H9 (cell line): ENCODE measurements at regions not wholly inside any gene's neighbourhood (a gene's known extent, or its start where the extent isn't known, plus 50 kb on each side); places are given as distances from the start of the nearest gene placed in this dataset.

Experiments used
- DNase-seq: peaks from one replicate; pipeline ENCODE4 v3.0.0-alpha.2; 2017
- H2AFZ ChIP-seq: one replicate; pipeline ENCODE4 v1.6.1; 2013; ENCODE audit warnings: mild to moderate bottlenecking, low read length, control low read depth, moderate library complexity
- H2AK5ac ChIP-seq: 2 replicates; pipeline ENCODE4 v1.6.1; 2013; ENCODE audit warnings: low read length, control low read depth, mixed read lengths; ENCODE audit not compliant: insufficient read length
- H2BK120ac ChIP-seq: one replicate; pipeline ENCODE4 v1.6.1; 2013; ENCODE audit warnings: low read depth, mild to moderate bottlenecking, low read length, control low read depth, inconsistent platforms; ENCODE audit not compliant: poor library complexity, severe bottlenecking
- H2BK12ac ChIP-seq: 2 replicates; pipeline ENCODE4 v1.6.1; 2013; ENCODE audit warnings: low read length, control low read depth, mixed read lengths, low read depth; ENCODE audit not compliant: insufficient read length
- H2BK15ac ChIP-seq: 2 replicates; pipeline ENCODE4 v1.6.1; 2013; ENCODE audit warnings: low read depth, low read length, control low read depth
- H2BK20ac ChIP-seq: one replicate; pipeline ENCODE4 v1.6.1; 2013; ENCODE audit warnings: low read depth, mild to moderate bottlenecking, low read length, control low read depth, inconsistent platforms; ENCODE audit not compliant: poor library complexity, severe bottlenecking
- H2BK5ac ChIP-seq: 2 replicates; pipeline ENCODE4 v1.6.1; 2013; ENCODE audit warnings: low read length, control low read depth, mixed read lengths; ENCODE audit not compliant: insufficient read length
- H3K14ac ChIP-seq: 2 replicates; pipeline ENCODE4 v1.6.1; 2013; ENCODE audit warnings: low read length, control low read depth; ENCODE audit not compliant: insufficient read depth
- H3K18ac ChIP-seq: 2 replicates; pipeline ENCODE4 v1.6.1; 2013; ENCODE audit warnings: low read depth, mild to moderate bottlenecking, mixed read lengths, low read length, control low read depth; ENCODE audit not compliant: insufficient read length
- H3K23ac ChIP-seq: 2 replicates; pipeline ENCODE4 v1.6.1; 2013; ENCODE audit warnings: low read length, control low read depth, mixed read lengths, low read depth; ENCODE audit not compliant: insufficient read length
- H3K23me2 ChIP-seq: 2 replicates; pipeline ENCODE4 v1.6.1; 2013; ENCODE audit warnings: low read depth, mild to moderate bottlenecking, mixed read lengths, low read length, control low read depth; ENCODE audit not compliant: insufficient read length, poor library complexity, severe bottlenecking
- H3K27ac ChIP-seq: 2 replicates; pipeline ENCODE4 v1.5.1; 2013; ENCODE audit warnings: low read length, control low read depth, mixed read lengths, low read depth; ENCODE audit not compliant: insufficient read length
- H3K27me3 ChIP-seq: 2 replicates; pipeline ENCODE4 v1.6.1; 2013; ENCODE audit warnings: low read length, control low read depth, inconsistent platforms; ENCODE audit not compliant: insufficient read depth
- H3K4ac ChIP-seq: 2 replicates; pipeline ENCODE4 v1.6.1; 2013; ENCODE audit warnings: low read depth, mild to moderate bottlenecking, control low read depth, inconsistent platforms, low read length, moderate library complexity
- H3K4me1 ChIP-seq: 2 replicates; pipeline ENCODE4 v1.6.1; 2013; ENCODE audit warnings: low read length, control low read depth, inconsistent platforms; ENCODE audit not compliant: insufficient read depth
- H3K4me2 ChIP-seq: 2 replicates; pipeline ENCODE4 v1.6.1; 2013; ENCODE audit warnings: low read length, control low read depth, mixed read lengths; ENCODE audit not compliant: insufficient read length, insufficient read depth
- H3K56ac ChIP-seq: 2 replicates; pipeline ENCODE4 v1.6.1; 2013; ENCODE audit warnings: low read depth, mild to moderate bottlenecking, mixed read lengths, low read length, control low read depth; ENCODE audit not compliant: insufficient read length
- H3K79me1 ChIP-seq: 2 replicates; pipeline ENCODE4 v1.6.1; 2013; ENCODE audit warnings: low read depth, mild to moderate bottlenecking, moderate library complexity, low read length, control low read depth, inconsistent platforms; ENCODE audit not compliant: insufficient read depth, poor library complexity, severe bottlenecking
- H3K79me2 ChIP-seq: 2 replicates; pipeline ENCODE4 v1.6.1; 2013; ENCODE audit warnings: low read length, control low read depth, inconsistent platforms; ENCODE audit not compliant: insufficient read depth
- H3K9ac ChIP-seq: 2 replicates; pipeline ENCODE4 v1.6.1; 2013; ENCODE audit warnings: low read length, control low read depth, mixed read lengths; ENCODE audit not compliant: insufficient read length; ENCODE audit errors: extremely low read depth
- H3K9me3 ChIP-seq: one replicate; pipeline ENCODE4 v1.6.1; 2013; ENCODE audit warnings: low read depth, low read length, inconsistent platforms; ENCODE audit not compliant: control insufficient read depth
- H3T11ph ChIP-seq: one replicate; pipeline ENCODE4 v1.6.1; 2013; ENCODE audit warnings: mild to moderate bottlenecking, low read length, control low read depth, inconsistent platforms
- H4K20me1 ChIP-seq: one replicate; pipeline ENCODE4 v1.6.1; 2013; ENCODE audit not compliant: control insufficient read depth, insufficient read length, insufficient read depth
- H4K5ac ChIP-seq: 2 replicates; pipeline ENCODE4 v1.6.1; 2013; ENCODE audit warnings: low read depth, mild to moderate bottlenecking, mixed read lengths, low read length, control low read depth; ENCODE audit not compliant: insufficient read length
- H4K8ac ChIP-seq: replicated peaks from 2 replicates; pipeline ENCODE4 v1.6.1; 2013; ENCODE audit warnings: low read length, control low read depth, mixed read lengths, low read depth; ENCODE audit not compliant: insufficient read length
- H4K91ac ChIP-seq: 2 replicates; pipeline ENCODE4 v1.6.1; 2013; ENCODE audit warnings: low read depth, mild to moderate bottlenecking, moderate library complexity, mixed read lengths, low read length, control low read depth; ENCODE audit not compliant: insufficient read length
- H3K27ac Mint-ChIP-seq, 3 experiments: 2 replicates in 2 of 3; 3 replicates in 1 of 3; pipeline ENCODE4 v1.8.0; 2020 to 2021; ENCODE audit warnings: mixed read lengths in 3 of 3, mild to moderate bottlenecking in 1 of 3, moderate library complexity in 1 of 3
- H3K27me3 Mint-ChIP-seq: 2 replicates; pipeline ENCODE4 v1.8.0; 2021; ENCODE audit warnings: low read depth, mild to moderate bottlenecking, moderate library complexity, mixed read lengths
- H3K36me3 Mint-ChIP-seq, 3 experiments: 2 replicates in 2 of 3; 3 replicates in 1 of 3; pipeline ENCODE4 v1.8.0; 2020 to 2021; ENCODE audit warnings: low read depth in 3 of 3, mixed read lengths in 3 of 3; ENCODE audit not compliant: insufficient read depth in 1 of 3
- H3K4me1 Mint-ChIP-seq, 2 experiments: 2 replicates each; pipeline ENCODE4 v1.8.0; 2020; ENCODE audit warnings: mixed read lengths in 2 of 2
- H3K4me3 Mint-ChIP-seq, 2 experiments: 2 replicates in 1 of 2; 3 replicates in 1 of 2; pipeline ENCODE4 v1.8.0; 2020 to 2021; ENCODE audit warnings: mild to moderate bottlenecking in 2 of 2, mixed read lengths in 2 of 2, moderate library complexity in 1 of 2
- H3K9me3 Mint-ChIP-seq, 2 experiments: 2 replicates in 1 of 2; 3 replicates in 1 of 2; pipeline ENCODE4 v1.8.0; 2020; ENCODE audit warnings: mild to moderate bottlenecking in 2 of 2, mixed read lengths in 2 of 2, moderate library complexity in 1 of 2
- WGBS: extraction: QIAGEN DNeasy Blood & Tissue Kit; methylation state at CpG from one replicate; pipeline ENCODE4 v1.1.7; 2013; ENCODE audit warnings: missing lambda C conversion rate, low lambda C conversion rate, mixed read lengths; ENCODE audit not compliant: insufficient read length; ENCODE audit errors: extremely low coverage; 5-methylcytosine and 5-hydroxymethylcytosine counted together
- TF ChIP-seq, protein P1 (sequence below): fragments of 200-600 bp; sonication (generic); conservative IDR thresholded peaks from 3 replicates; pipeline ENCODE4 v1.8.0; 2021; ENCODE audit warnings: antibody characterized with exemption, mild to moderate bottlenecking

DNA sequence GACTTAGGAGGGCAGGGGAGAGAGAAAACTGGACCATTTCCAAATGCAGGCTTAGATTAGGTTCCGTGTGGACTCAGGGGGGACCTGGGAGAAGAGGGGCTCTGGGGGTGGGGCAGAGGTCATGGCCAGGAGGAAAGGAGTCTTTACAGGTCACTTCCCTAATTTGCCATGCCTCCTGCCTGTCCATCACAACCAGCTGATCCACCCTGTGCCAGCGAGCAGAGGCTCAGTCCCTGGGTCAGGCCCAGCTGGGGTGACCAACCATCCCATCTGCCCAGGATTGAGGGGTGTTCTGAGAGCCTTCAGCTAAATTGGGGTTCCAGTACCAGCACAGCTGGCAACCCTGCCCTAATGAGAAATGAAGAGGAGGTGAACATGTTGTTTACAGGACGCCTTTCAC is 84.6 kb upstream of the CACUL1 start:
- Histone ChIP-seq H2BK20ac (no peak overlapping the region), H4K5ac (no peak overlapping the region), H3K18ac (no peak overlapping the region), H4K8ac (no peak overlapping the region), H3K14ac (no peak overlapping the region), H4K20me1 (no peaks in the 10 kb centered on the region), H2AK5ac (no peak overlapping the region), H3T11ph (no peak overlapping the region), H3K79me2 (no peaks in the 10 kb centered on the region), H3K27ac (no peak overlapping the region), H3K79me1 (no peaks in the 10 kb centered on the region), H3K4me1 (no peaks in the 10 kb centered on the region), H3K27me3 (no peaks in the 10 kb centered on the region; the same call in 1 of the 2 replicates), H2BK5ac (no peak overlapping the region), H2BK120ac (no peak overlapping the region), H3K4me2 (no peak overlapping the region), H3K23ac (no peak overlapping the region), H4K91ac (no peak overlapping the region), H3K56ac (no peak overlapping the region), H2BK12ac (no peak overlapping the region), H3K9ac (no peak overlapping the region), H3K23me2 (no peaks in the 10 kb centered on the region), H2AFZ (no peak overlapping the region), H3K4ac (no peak overlapping the region), H2BK15ac (no peak overlapping the region), H3K9me3 (no peaks in the 10 kb centered on the region)
- Mint-ChIP-seq H3K9me3 (no peaks in the 10 kb centered on the region), H3K36me3 (no peaks in the 10 kb centered on the region), H3K27ac (peak overlapping the region in 1 of 3 experiments; percentile 82; a peak in 1 of 7 replicates), H3K4me1 (peaks cover 6 to 7% of the 10 kb centered on the region in 2 experiments; a peak in 3 of 4 replicates), H3K4me3 (no peak overlapping the region), H3K27me3 (peaks cover 2% of the 10 kb centered on the region)
- DNase-seq = no peak
- TF ChIP-seq, protein P1, sequence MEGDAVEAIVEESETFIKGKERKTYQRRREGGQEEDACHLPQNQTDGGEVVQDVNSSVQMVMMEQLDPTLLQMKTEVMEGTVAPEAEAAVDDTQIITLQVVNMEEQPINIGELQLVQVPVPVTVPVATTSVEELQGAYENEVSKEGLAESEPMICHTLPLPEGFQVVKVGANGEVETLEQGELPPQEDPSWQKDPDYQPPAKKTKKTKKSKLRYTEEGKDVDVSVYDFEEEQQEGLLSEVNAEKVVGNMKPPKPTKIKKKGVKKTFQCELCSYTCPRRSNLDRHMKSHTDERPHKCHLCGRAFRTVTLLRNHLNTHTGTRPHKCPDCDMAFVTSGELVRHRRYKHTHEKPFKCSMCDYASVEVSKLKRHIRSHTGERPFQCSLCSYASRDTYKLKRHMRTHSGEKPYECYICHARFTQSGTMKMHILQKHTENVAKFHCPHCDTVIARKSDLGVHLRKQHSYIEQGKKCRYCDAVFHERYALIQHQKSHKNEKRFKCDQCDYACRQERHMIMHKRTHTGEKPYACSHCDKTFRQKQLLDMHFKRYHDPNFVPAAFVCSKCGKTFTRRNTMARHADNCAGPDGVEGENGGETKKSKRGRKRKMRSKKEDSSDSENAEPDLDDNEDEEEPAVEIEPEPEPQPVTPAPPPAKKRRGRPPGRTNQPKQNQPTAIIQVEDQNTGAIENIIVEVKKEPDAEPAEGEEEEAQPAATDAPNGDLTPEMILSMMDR = no peak
- no CpG with 5 or more reads among the region's 3 CpGs for WGBS
